Adipocyte (in vitro differentiated cells): ENCODE measurements at regions not wholly inside any gene's neighbourhood (a gene's known extent, or its start where the extent isn't known, plus 50 kb on each side); places are given as distances from the start of the nearest gene placed in this dataset.

Experiments
- DNase-seq: peaks from one replicate; pipeline ENCODE4 v3.0.0-alpha.2; 2015; ENCODE audit warnings: low read depth
- H3K27me3 ChIP-seq: replicated peaks from 2 replicates; pipeline ENCODE4 v1.7.0; 2013; ENCODE audit warnings: mild to moderate bottlenecking, low read length, moderate library complexity; ENCODE audit not compliant: control insufficient read depth, insufficient read depth
- H3K36me3 ChIP-seq: 2 replicates; pipeline ENCODE4 v1.7.0; 2013; ENCODE audit warnings: low read length, mild to moderate bottlenecking, moderate library complexity; ENCODE audit not compliant: control insufficient read depth, insufficient read depth, severe bottlenecking
- H3K4me1 ChIP-seq: 2 replicates; pipeline ENCODE4 v1.7.0; 2013; ENCODE audit warnings: mild to moderate bottlenecking, low read length, moderate library complexity; ENCODE audit not compliant: control insufficient read depth, insufficient read depth
- H3K4me3 ChIP-seq: 2 replicates; pipeline ENCODE4 v1.7.0; 2013; ENCODE audit warnings: mild to moderate bottlenecking, low read length, moderate library complexity
- H3K9ac ChIP-seq: 2 replicates; pipeline ENCODE4 v1.7.0; 2013; ENCODE audit warnings: mild to moderate bottlenecking, low read length, moderate library complexity
- H3K9me3 ChIP-seq: 2 replicates; pipeline ENCODE4 v1.7.0; 2013; ENCODE audit warnings: mild to moderate bottlenecking, low read length, moderate library complexity; ENCODE audit not compliant: control insufficient read depth

- Histone ChIP-seq H3K4me3 (no peak overlapping the region), H3K27me3 (peaks cover 67% of the 10 kb centered on the region), H3K36me3 (no peaks in the 10 kb centered on the region), H3K9ac (no peak overlapping the region), H3K9me3 (no peaks in the 10 kb centered on the region), H3K4me1 (peaks cover 9% of the 10 kb centered on the region)
- DNase-seq, result no peak
Measured at GRCh38 chr20:48476854-48477253, 350.9 kb downstream of the PREX1 start.

- no peak for DNase-seq
Measured at GRCh38 chr20:48474022-48474421, 353.8 kb downstream of the PREX1 start.

GRCh38 chr20:48471759-48472408 is 355.9 kb downstream of the PREX1 start:
- Histone ChIP-seq H3K9me3 (no peaks in the 10 kb centered on the region), H3K4me1 (no peaks in the 10 kb centered on the region), H3K36me3 (no peaks in the 10 kb centered on the region), H3K9ac (no peak overlapping the region), H3K27me3 (peaks cover 46% of the 10 kb centered on the region), H3K4me3 (no peak overlapping the region)
- no peak for DNase-seq

More at GRCh38 chr20:48474022-48474421, 353.8 kb downstream of the PREX1 start:
- Histone ChIP-seq H3K9ac (no peak overlapping the region), H3K27me3 (peaks cover 57% of the 10 kb centered on the region), H3K9me3 (no peaks in the 10 kb centered on the region), H3K4me1 (peaks cover 4% of the 10 kb centered on the region), H3K4me3 (no peak overlapping the region), H3K36me3 (no peaks in the 10 kb centered on the region)

- Histone ChIP-seq H3K9me3 (no peaks in the 10 kb centered on the region), H3K36me3 (no peaks in the 10 kb centered on the region), H3K4me3 (no peak overlapping the region), H3K4me1 (no peaks in the 10 kb centered on the region), H3K27me3 (peaks cover 41% of the 10 kb centered on the region), H3K9ac (no peak overlapping the region)
- DNase-seq, result no peak
Measured at GRCh38 chr20:48471176-48471575, 356.6 kb downstream of the PREX1 start.

GRCh38 chr20:48470141-48470540 is 357.7 kb downstream of the PREX1 start:
- Histone ChIP-seq H3K36me3 (no peaks in the 10 kb centered on the region), H3K4me1 (no peaks in the 10 kb centered on the region), H3K9ac (no peak overlapping the region), H3K4me3 (no peak overlapping the region), H3K9me3 (no peaks in the 10 kb centered on the region), H3K27me3 (peaks cover 31% of the 10 kb centered on the region)
- DNase-seq, result no peak

GRCh38 chr20:48469026-48469425 is 358.8 kb downstream of the PREX1 start:
- H3K27me3 ChIP-seq, result peaks cover 21% of the 10 kb centered on the region
- no peak overlapping the region for H3K4me3 ChIP-seq
- no peaks in the 10 kb centered on the region for H3K9me3 ChIP-seq
- H3K36me3 ChIP-seq, result no peaks in the 10 kb centered on the region
- DNase-seq, result no peak
- peaks cover 4% of the 10 kb centered on the region for H3K4me1 ChIP-seq
- H3K9ac ChIP-seq, result no peak overlapping the region

GRCh38 chr20:48468571-48468970 is 359.2 kb downstream of the PREX1 start:
- Histone ChIP-seq H3K4me1 (peaks cover 8% of the 10 kb centered on the region), H3K36me3 (no peaks in the 10 kb centered on the region), H3K9ac (no peak overlapping the region), H3K27me3 (peaks cover 17% of the 10 kb centered on the region), H3K9me3 (no peaks in the 10 kb centered on the region), H3K4me3 (no peak overlapping the region)
- no peak for DNase-seq

- no peaks in the 10 kb centered on the region for H3K9me3 ChIP-seq
- no peak overlapping the region for H3K4me3 ChIP-seq
- H3K9ac ChIP-seq, result no peak overlapping the region
- peaks cover 14% of the 10 kb centered on the region for H3K4me1 ChIP-seq
- H3K36me3 ChIP-seq, result no peaks in the 10 kb centered on the region
- H3K27me3 ChIP-seq, result peaks cover 11% of the 10 kb centered on the region
- DNase-seq, result no peak
Measured at GRCh38 chr20:48467622-48468021, 360.2 kb downstream of the PREX1 start.

GRCh38 chr20:48465271-48465670 is 362.5 kb downstream of the PREX1 start:
- no peak overlapping the region for H3K9ac ChIP-seq
- peaks cover 7% of the 10 kb centered on the region for H3K27me3 ChIP-seq
- no peaks in the 10 kb centered on the region for H3K36me3 ChIP-seq
- no peak for DNase-seq
- H3K4me3 ChIP-seq, result no peak overlapping the region
- H3K4me1 ChIP-seq, result peaks cover 14% of the 10 kb centered on the region
- no peaks in the 10 kb centered on the region for H3K9me3 ChIP-seq

- Histone ChIP-seq H3K4me1 (peaks cover 14% of the 10 kb centered on the region), H3K36me3 (no peaks in the 10 kb centered on the region), H3K9me3 (no peaks in the 10 kb centered on the region), H3K9ac (peak overlapping the region; percentile 48), H3K27me3 (peaks cover 10% of the 10 kb centered on the region), H3K4me3 (no peak overlapping the region)
- peak; percentile 43 for DNase-seq
Measured at GRCh38 chr20:48463916-48464315, 363.9 kb downstream of the PREX1 start.

GRCh38 chr20:48463096-48463720 is 364.6 kb downstream of the PREX1 start:
- no peak for DNase-seq
- H3K36me3 ChIP-seq, result no peaks in the 10 kb centered on the region
- no peak overlapping the region for H3K4me3 ChIP-seq
- no peak overlapping the region for H3K9ac ChIP-seq
- peaks cover 14% of the 10 kb centered on the region for H3K4me1 ChIP-seq
- H3K27me3 ChIP-seq, result peaks cover 14% of the 10 kb centered on the region
- H3K9me3 ChIP-seq, result no peaks in the 10 kb centered on the region

- Histone ChIP-seq H3K4me3 (no peak overlapping the region), H3K36me3 (no peaks in the 10 kb centered on the region), H3K27me3 (peaks cover 14% of the 10 kb centered on the region), H3K9ac (no peak overlapping the region), H3K9me3 (no peaks in the 10 kb centered on the region), H3K4me1 (peaks cover 14% of the 10 kb centered on the region)
- DNase-seq, result no peak
Measured at GRCh38 chr20:48461735-48462119, 366.1 kb downstream of the PREX1 start.
